ENCODE measurements at regions not wholly inside any gene's neighbourhood (a gene's known extent, or its start where the extent isn't known, plus 50 kb on each side); places are given as distances from the start of the nearest gene placed in this dataset.
A peak's percentile ranks its signal among the peaks of the same experiment; 100 is the strongest.

DNA sequence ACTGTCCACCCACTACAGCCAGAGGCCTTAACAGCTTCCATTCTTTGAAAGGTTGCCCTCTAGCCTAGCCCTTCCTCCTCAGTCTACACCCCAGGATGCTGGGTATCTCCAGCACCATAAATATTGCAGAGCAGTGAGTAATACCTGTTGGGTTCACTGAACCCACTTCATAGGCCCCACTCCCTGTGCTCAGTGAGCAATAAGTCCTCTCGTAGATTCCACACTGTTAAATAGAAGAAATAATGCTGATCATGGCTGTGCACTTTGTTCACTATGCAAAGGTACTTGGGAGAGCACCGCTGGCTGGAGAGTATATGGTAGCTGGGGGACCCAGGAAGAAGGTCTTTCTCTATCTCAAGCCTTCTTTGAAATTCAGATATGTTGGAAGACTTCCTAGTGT, 87.3 kb downstream of the RSPH3 start:
- H3K4me3 ChIP-seq, result no peak overlapping the region
- 89 to 94% methylated on average over 2 of the region's 2 CpGs for WGBS, 2 donors
- intact Hi-C loops (cut with DNase I), result no loop called here

DNA sequence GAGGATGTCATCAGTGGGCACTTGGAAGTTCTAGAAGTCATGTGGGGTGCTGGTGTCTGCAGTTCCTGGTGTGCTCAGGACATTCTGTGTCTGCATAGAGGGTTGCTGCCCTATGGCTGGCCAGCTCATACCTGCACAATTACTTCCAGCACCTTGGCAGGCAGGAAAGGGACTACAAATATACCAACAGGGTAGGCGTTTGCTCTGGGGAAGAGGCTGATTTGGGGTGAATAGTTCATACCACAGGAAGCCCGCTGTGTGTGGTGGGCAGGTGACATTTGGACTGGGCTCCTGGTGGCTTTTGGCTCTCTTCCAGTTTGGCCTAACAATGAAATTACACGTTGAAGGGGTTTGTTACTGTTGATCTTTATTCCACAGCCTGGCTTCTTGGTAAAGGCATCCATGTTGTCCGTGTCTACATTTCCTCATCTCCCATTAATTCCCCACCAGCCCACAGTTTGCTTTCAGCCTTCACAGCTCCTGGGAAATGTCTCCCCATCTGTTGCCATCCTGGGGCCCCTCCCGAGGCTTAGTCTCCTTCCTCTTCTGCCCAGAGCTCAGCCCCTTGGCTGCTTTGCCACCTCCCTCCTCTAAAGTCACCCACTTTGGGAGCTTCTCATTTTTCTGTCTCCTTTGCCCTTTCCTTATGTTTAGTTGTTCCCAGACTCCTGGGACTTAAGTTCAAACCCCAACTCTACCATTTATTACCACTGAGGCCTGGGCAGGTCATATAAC, 88.1 kb downstream of the RSPH3 start:
- no peak overlapping the region for H3K4me3 ChIP-seq
- H3K27ac ChIP-seq, result no peak overlapping the region
- intact Hi-C loops (cut with DNase I), result no loop called here
- no peaks in the 10 kb centered on the region for H3K4me1 ChIP-seq
- H3K9me3 ChIP-seq, result no peaks in the 10 kb centered on the region
- no peaks in the 10 kb centered on the region for H3K27me3 ChIP-seq
- no peak for ATAC-seq
- TF ChIP-seq POLR2A (IDR thresholded peaks at IDR 0.05), result no peak
- TF ChIP-seq, protein P1, sequence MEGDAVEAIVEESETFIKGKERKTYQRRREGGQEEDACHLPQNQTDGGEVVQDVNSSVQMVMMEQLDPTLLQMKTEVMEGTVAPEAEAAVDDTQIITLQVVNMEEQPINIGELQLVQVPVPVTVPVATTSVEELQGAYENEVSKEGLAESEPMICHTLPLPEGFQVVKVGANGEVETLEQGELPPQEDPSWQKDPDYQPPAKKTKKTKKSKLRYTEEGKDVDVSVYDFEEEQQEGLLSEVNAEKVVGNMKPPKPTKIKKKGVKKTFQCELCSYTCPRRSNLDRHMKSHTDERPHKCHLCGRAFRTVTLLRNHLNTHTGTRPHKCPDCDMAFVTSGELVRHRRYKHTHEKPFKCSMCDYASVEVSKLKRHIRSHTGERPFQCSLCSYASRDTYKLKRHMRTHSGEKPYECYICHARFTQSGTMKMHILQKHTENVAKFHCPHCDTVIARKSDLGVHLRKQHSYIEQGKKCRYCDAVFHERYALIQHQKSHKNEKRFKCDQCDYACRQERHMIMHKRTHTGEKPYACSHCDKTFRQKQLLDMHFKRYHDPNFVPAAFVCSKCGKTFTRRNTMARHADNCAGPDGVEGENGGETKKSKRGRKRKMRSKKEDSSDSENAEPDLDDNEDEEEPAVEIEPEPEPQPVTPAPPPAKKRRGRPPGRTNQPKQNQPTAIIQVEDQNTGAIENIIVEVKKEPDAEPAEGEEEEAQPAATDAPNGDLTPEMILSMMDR (IDR thresholded peaks at IDR 0.05), result no peak
- WGBS, 2 donors, result 64 to 80% methylated on average over 4 to 5 of the region's 5 CpGs
- H3K36me3 ChIP-seq (replicated peaks in 1 of 2; ENCODE audit: insufficient read depth in 1 of 2, low read depth in 2 of 2), result no peaks in the 10 kb centered on the region
- DNase-seq, result no peak

More for the DNA sequence above, 87.3 kb downstream of the RSPH3 start:
- Histone ChIP-seq H3K9me3 (no peaks in the 10 kb centered on the region), H3K27ac (no peak overlapping the region), H3K4me1 (no peaks in the 10 kb centered on the region), H3K36me3 (replicated peaks in 1 of 2; ENCODE audit: insufficient read depth in 1 of 2, low read depth in 2 of 2) (no peaks in the 10 kb centered on the region), H3K27me3 (no peaks in the 10 kb centered on the region)
- TF ChIP-seq, protein P1 (IDR thresholded peaks at IDR 0.05), result no peak
- DNase-seq (no peak), ATAC-seq (no peak)

DNA sequence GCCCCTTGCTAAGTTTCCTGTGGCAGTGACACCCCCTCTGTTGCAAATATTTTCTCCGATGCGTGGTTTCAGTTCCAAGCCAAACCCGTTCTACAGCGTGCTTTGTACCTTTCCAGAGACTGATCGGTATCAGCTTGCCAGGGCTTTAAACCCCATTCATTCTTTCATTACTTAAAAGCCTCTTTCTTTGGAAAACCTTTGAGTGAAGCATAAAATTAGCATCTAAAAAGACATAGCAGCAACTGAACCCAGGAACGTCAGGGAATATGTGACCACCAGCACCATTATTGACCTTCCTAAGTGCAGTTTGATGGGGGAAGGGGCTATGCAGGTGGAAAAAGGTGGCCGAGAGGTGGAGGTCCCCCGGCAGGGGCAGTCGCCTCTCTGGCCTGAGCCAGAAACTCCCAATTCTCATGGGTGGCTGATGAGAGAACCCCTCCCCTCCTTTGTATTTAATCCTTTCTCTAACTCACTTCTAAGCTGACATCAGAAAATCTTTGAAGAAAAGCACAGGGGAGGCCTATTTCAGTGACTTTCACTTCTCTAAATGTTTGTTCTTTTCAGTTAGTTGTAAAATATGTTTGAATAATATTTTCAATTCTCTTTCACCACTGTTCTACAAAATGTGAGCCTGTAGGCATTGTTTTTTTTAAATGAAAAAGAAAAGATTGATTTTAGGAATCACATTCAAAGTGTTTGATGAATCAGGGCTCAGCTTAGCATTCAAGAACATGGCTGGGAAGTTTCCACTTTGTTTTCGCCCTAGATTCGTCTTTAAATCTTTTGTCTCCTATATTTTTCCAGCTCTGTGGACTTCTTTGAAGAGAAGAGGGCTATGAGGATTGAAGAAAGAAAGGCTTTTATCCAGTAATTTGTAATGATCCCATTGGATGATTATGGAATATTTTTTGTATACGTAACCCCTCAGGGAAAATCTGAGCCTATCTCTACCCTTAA, 89.2 kb downstream of the RSPH3 start:
- Histone ChIP-seq H3K27ac (peak overlapping the region in 2 of 4 donors; percentile 44 to 53), H3K4me1 (no peaks in the 10 kb centered on the region), H3K36me3 (replicated peaks in 1 of 2; ENCODE audit: insufficient read depth in 1 of 2, low read depth in 2 of 2) (no peaks in the 10 kb centered on the region), H3K27me3 (no peaks in the 10 kb centered on the region), H3K4me3 (no peak overlapping the region), H3K9me3 (peaks cover 0 to 4% (median 0%) of the 10 kb centered on the region in 3 donors)
- peak; percentile 85 for ATAC-seq
- intact Hi-C loops (cut with DNase I), result no loop called here
- 62 to 72% methylated on average over 12 of the region's 12 CpGs for WGBS, 2 donors
- peak in 3 of 4 donors; percentile 16 to 27 (median 26) for DNase-seq
- TF ChIP-seq POLR2A (IDR thresholded peaks at IDR 0.05), result no peak
- TF ChIP-seq, protein P1 (IDR thresholded peaks at IDR 0.05), result no peak

DNA sequence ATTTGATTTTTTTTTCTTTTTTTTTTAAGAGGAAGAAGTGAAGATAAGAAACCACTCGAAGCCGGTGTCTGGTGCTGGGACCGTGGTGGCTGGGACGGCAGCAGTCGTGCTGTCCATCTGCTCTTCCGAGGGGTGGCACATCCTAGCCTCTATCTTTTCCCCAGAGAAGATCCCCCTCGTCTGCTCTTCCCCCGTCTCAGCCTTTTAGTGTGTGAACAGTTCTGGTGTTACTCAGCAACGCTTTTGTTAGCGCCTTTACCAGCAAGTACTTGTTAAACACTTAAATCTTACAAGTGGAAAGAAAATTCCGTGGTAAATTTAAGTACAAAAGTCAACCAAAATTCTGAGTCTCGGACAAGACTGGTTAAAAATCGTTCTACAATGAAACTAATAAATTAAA, 90.1 kb downstream of the RSPH3 start:
- DNase-seq (no peak), ATAC-seq (no peak)
- Histone ChIP-seq H3K4me1 (no peaks in the 10 kb centered on the region), H3K27me3 (no peaks in the 10 kb centered on the region), H3K9me3 (peaks cover 0 to 12% (median 0%) of the 10 kb centered on the region in 3 donors), H3K27ac (no peak overlapping the region), H3K36me3 (replicated peaks in 1 of 2; ENCODE audit: insufficient read depth in 1 of 2, low read depth in 2 of 2) (no peaks in the 10 kb centered on the region), H3K4me3 (no peak overlapping the region)
- intact Hi-C loops (cut with DNase I), result no loop called here
- 76 to 77% methylated on average over 13 of the region's 13 CpGs for WGBS, 2 donors
- TF ChIP-seq, protein P1 (IDR thresholded peaks at IDR 0.05), result no peak
- no peak for TF ChIP-seq POLR2A (IDR thresholded peaks at IDR 0.05)
